ENCODE measurements at regions not wholly inside any gene's neighbourhood (a gene's known extent, or its start where the extent isn't known, plus 50 kb on each side); places are given as distances from the start of the nearest gene placed in this dataset.

GRCh38 chr4:123843137-123843536 is 446.5 kb downstream of the SPRY1 start:
- no peak overlapping the region for H3K4me3 Mint-ChIP-seq

GRCh38 chr4:123844374-123844773 is 447.8 kb downstream of the SPRY1 start:
- no peak for ATAC-seq (replicated peaks in 1 of 2)
- H3K4me3 Mint-ChIP-seq = no peak overlapping the region

More at GRCh38 chr4:123843137-123843536, 446.5 kb downstream of the SPRY1 start:
- Mint-ChIP-seq H3K4me1 (ENCODE audit: low read depth) (no peaks in the 10 kb centered on the region), H3K36me3 (ENCODE audit: insufficient read depth in 2 of 2) (no peaks in the 10 kb centered on the region), H3K27me3 (ENCODE audit: low read depth) (no peaks in the 10 kb centered on the region), H3K27ac (peak overlapping the region; percentile 38), H3K9me3 (no peaks in the 10 kb centered on the region)
- ATAC-seq (replicated peaks in 1 of 2) = no peak
- no peak for DNase-seq

GRCh38 chr4:123846092-123846491 is 449.5 kb downstream of the SPRY1 start:
- Mint-ChIP-seq H3K27me3 (ENCODE audit: low read depth) (no peaks in the 10 kb centered on the region), H3K36me3 (ENCODE audit: insufficient read depth in 2 of 2) (no peaks in the 10 kb centered on the region), H3K4me1 (ENCODE audit: low read depth) (no peaks in the 10 kb centered on the region), H3K27ac (no peak overlapping the region), H3K9me3 (no peaks in the 10 kb centered on the region), H3K4me3 (no peak overlapping the region)
- no peak for ATAC-seq (replicated peaks in 1 of 2)
- DNase-seq = no peak

More at GRCh38 chr4:123844374-123844773, 447.8 kb downstream of the SPRY1 start:
- no peaks in the 10 kb centered on the region for H3K9me3 Mint-ChIP-seq
- no peak overlapping the region for H3K27ac Mint-ChIP-seq
- H3K4me1 Mint-ChIP-seq (ENCODE audit: low read depth) = no peaks in the 10 kb centered on the region
- H3K36me3 Mint-ChIP-seq (ENCODE audit: insufficient read depth in 2 of 2) = no peaks in the 10 kb centered on the region
- DNase-seq = no peak
- no peaks in the 10 kb centered on the region for H3K27me3 Mint-ChIP-seq (ENCODE audit: low read depth)

GRCh38 chr4:123846561-123846960 is 450.0 kb downstream of the SPRY1 start:
- Mint-ChIP-seq H3K36me3 (ENCODE audit: insufficient read depth in 2 of 2) (no peaks in the 10 kb centered on the region), H3K27me3 (ENCODE audit: low read depth) (no peaks in the 10 kb centered on the region), H3K4me3 (no peak overlapping the region), H3K4me1 (ENCODE audit: low read depth) (no peaks in the 10 kb centered on the region), H3K27ac (no peak overlapping the region), H3K9me3 (no peaks in the 10 kb centered on the region)
- DNase-seq = no peak
- ATAC-seq (replicated peaks in 1 of 2) = no peak

- DNase-seq (no peak), ATAC-seq (replicated peaks in 1 of 2) (no peak)
- Mint-ChIP-seq H3K27me3 (ENCODE audit: low read depth) (no peaks in the 10 kb centered on the region), H3K4me1 (ENCODE audit: low read depth) (no peaks in the 10 kb centered on the region), H3K27ac (no peak overlapping the region), H3K4me3 (no peak overlapping the region), H3K9me3 (no peaks in the 10 kb centered on the region), H3K36me3 (ENCODE audit: insufficient read depth in 2 of 2) (no peaks in the 10 kb centered on the region)
Observed at GRCh38 chr4:123848606-123849005, 452.0 kb downstream of the SPRY1 start.

GRCh38 chr4:123849495-123849894 is 452.9 kb downstream of the SPRY1 start:
- no peaks in the 10 kb centered on the region for H3K4me1 Mint-ChIP-seq (ENCODE audit: low read depth)
- no peaks in the 10 kb centered on the region for H3K9me3 Mint-ChIP-seq
- ATAC-seq (replicated peaks in 1 of 2) (no peak), DNase-seq (no peak)
- H3K27me3 Mint-ChIP-seq (ENCODE audit: low read depth) = no peaks in the 10 kb centered on the region
- no peak overlapping the region for H3K4me3 Mint-ChIP-seq
- no peaks in the 10 kb centered on the region for H3K36me3 Mint-ChIP-seq (ENCODE audit: insufficient read depth in 2 of 2)
- H3K27ac Mint-ChIP-seq = no peak overlapping the region

GRCh38 chr4:123851521-123851920 is 454.9 kb downstream of the SPRY1 start:
- no peaks in the 10 kb centered on the region for H3K9me3 Mint-ChIP-seq
- ATAC-seq (replicated peaks in 1 of 2) (no peak), DNase-seq (no peak)
- H3K4me1 Mint-ChIP-seq (ENCODE audit: low read depth) = no peaks in the 10 kb centered on the region
- no peak overlapping the region for H3K27ac Mint-ChIP-seq
- no peaks in the 10 kb centered on the region for H3K36me3 Mint-ChIP-seq (ENCODE audit: insufficient read depth in 2 of 2)
- H3K4me3 Mint-ChIP-seq = no peak overlapping the region
- H3K27me3 Mint-ChIP-seq (ENCODE audit: low read depth) = no peaks in the 10 kb centered on the region

GRCh38 chr4:123853651-123854050 is 457.1 kb downstream of the SPRY1 start:
- ATAC-seq (replicated peaks in 1 of 2) (no peak), DNase-seq (no peak)
- Mint-ChIP-seq H3K27ac (no peak overlapping the region), H3K4me1 (ENCODE audit: low read depth) (no peaks in the 10 kb centered on the region), H3K4me3 (no peak overlapping the region), H3K27me3 (ENCODE audit: low read depth) (no peaks in the 10 kb centered on the region), H3K36me3 (ENCODE audit: insufficient read depth in 2 of 2) (no peaks in the 10 kb centered on the region), H3K9me3 (no peaks in the 10 kb centered on the region)

GRCh38 chr4:123856689-123857545 is 460.3 kb downstream of the SPRY1 start:
- no peaks in the 10 kb centered on the region for H3K27me3 Mint-ChIP-seq (ENCODE audit: low read depth)
- ATAC-seq (replicated peaks in 1 of 2) = no peak
- H3K9me3 Mint-ChIP-seq = no peaks in the 10 kb centered on the region
- H3K4me1 Mint-ChIP-seq (ENCODE audit: low read depth) = no peaks in the 10 kb centered on the region
- H3K4me3 Mint-ChIP-seq = no peak overlapping the region
- H3K36me3 Mint-ChIP-seq (ENCODE audit: insufficient read depth in 2 of 2) = no peaks in the 10 kb centered on the region
- DNase-seq = no peak
- no peak overlapping the region for H3K27ac Mint-ChIP-seq

- H3K36me3 Mint-ChIP-seq (ENCODE audit: insufficient read depth in 2 of 2) = no peaks in the 10 kb centered on the region
- no peak for ATAC-seq (replicated peaks in 1 of 2)
Observed at GRCh38 chr4:123858465-123858864, 461.9 kb downstream of the SPRY1 start.

GRCh38 chr4:123862812-123863211 is 466.2 kb downstream of the SPRY1 start:
- no peaks in the 10 kb centered on the region for H3K4me1 Mint-ChIP-seq (ENCODE audit: low read depth)

More at GRCh38 chr4:123858465-123858864, 461.9 kb downstream of the SPRY1 start:
- Mint-ChIP-seq H3K27ac (no peak overlapping the region), H3K27me3 (ENCODE audit: low read depth) (no peaks in the 10 kb centered on the region), H3K4me3 (no peak overlapping the region), H3K4me1 (ENCODE audit: low read depth) (no peaks in the 10 kb centered on the region), H3K9me3 (no peaks in the 10 kb centered on the region)
- no peak for DNase-seq

GRCh38 chr4:123866796-123867195 is 470.2 kb downstream of the SPRY1 start:
- no peak for ATAC-seq (replicated peaks in 1 of 2)
- no peak overlapping the region for H3K27ac Mint-ChIP-seq
- H3K4me3 Mint-ChIP-seq = no peak overlapping the region
- H3K27me3 Mint-ChIP-seq (ENCODE audit: low read depth) = no peaks in the 10 kb centered on the region
- peaks cover 0 to 2% of the 10 kb centered on the region in 2 donors for H3K9me3 Mint-ChIP-seq
- no peaks in the 10 kb centered on the region for H3K36me3 Mint-ChIP-seq (ENCODE audit: insufficient read depth in 2 of 2)
- no peaks in the 10 kb centered on the region for H3K4me1 Mint-ChIP-seq (ENCODE audit: low read depth)
- no peak for DNase-seq

More at GRCh38 chr4:123862812-123863211, 466.2 kb downstream of the SPRY1 start:
- Mint-ChIP-seq H3K4me3 (no peak overlapping the region), H3K27ac (no peak overlapping the region), H3K36me3 (ENCODE audit: insufficient read depth in 2 of 2) (no peaks in the 10 kb centered on the region), H3K9me3 (peaks cover 0 to 2% of the 10 kb centered on the region in 2 donors), H3K27me3 (ENCODE audit: low read depth) (no peaks in the 10 kb centered on the region)
- ATAC-seq (replicated peaks in 1 of 2) (no peak), DNase-seq (no peak)

GRCh38 chr4:123867910-123868587 is 471.5 kb downstream of the SPRY1 start:
- H3K36me3 Mint-ChIP-seq (ENCODE audit: insufficient read depth in 2 of 2) = no peaks in the 10 kb centered on the region
- H3K27ac Mint-ChIP-seq = no peak overlapping the region
- H3K4me3 Mint-ChIP-seq = no peak overlapping the region
- H3K27me3 Mint-ChIP-seq (ENCODE audit: low read depth) = no peaks in the 10 kb centered on the region
- ATAC-seq (replicated peaks in 1 of 2) (no peak), DNase-seq (no peak)
- H3K4me1 Mint-ChIP-seq (ENCODE audit: low read depth) = no peaks in the 10 kb centered on the region
- peaks cover 0 to 2% of the 10 kb centered on the region in 2 donors for H3K9me3 Mint-ChIP-seq

Data from activated T-cell treated with anti-CD3 and anti-CD28 coated beads, Interleukin-2, amount 50 U/mL, for 72 hours (primary cell).